ENCODE measurements at regions not wholly inside any gene's neighbourhood (a gene's known extent, or its start where the extent isn't known, plus 50 kb on each side); places are given as distances from the start of the nearest gene placed in this dataset.

- intact Hi-C loops (cut with micrococcal nuclease), result no loop called here
- POLR2A ChIA-PET (ENCODE audit: unreplicated experiment), result no interaction called here
- no peak overlapping the region for H3K27ac ChIP-seq (ENCODE audit: low read length)
- BruUV-seq (replicated peaks), result no TSS peak
- no peak overlapping the region for H3K4me3 ChIP-seq (ENCODE audit: low read length)
- CTCF ChIA-PET, result no interaction called here
- no peaks in the 10 kb centered on the region for H3F3A ChIP-seq (ENCODE audit: low read length, unreplicated experiment)
- no peak overlapping the region for H3K9ac ChIP-seq (ENCODE audit: low read length)
- ATAC-seq, result no peak
- H2AFZ ChIP-seq (ENCODE audit: low read length), result no peak overlapping the region
- no peaks in the 10 kb centered on the region for H3K36me3 ChIP-seq (ENCODE audit: low read depth, low read length)
- no peaks in the 10 kb centered on the region for H3K79me2 ChIP-seq (ENCODE audit: low read length)
- no peaks in the 10 kb centered on the region for H3K4me1 ChIP-seq (ENCODE audit: insufficient read depth, low read length)
- no peaks in the 10 kb centered on the region for H4K20me1 ChIP-seq (ENCODE audit: low read length)
- no peaks in the 10 kb centered on the region for H3K9me3 ChIP-seq (ENCODE audit: low read length)
- H3K27me3 ChIP-seq (ENCODE audit: low read length), result no peaks in the 10 kb centered on the region
- TF ChIP-seq, protein P1, sequence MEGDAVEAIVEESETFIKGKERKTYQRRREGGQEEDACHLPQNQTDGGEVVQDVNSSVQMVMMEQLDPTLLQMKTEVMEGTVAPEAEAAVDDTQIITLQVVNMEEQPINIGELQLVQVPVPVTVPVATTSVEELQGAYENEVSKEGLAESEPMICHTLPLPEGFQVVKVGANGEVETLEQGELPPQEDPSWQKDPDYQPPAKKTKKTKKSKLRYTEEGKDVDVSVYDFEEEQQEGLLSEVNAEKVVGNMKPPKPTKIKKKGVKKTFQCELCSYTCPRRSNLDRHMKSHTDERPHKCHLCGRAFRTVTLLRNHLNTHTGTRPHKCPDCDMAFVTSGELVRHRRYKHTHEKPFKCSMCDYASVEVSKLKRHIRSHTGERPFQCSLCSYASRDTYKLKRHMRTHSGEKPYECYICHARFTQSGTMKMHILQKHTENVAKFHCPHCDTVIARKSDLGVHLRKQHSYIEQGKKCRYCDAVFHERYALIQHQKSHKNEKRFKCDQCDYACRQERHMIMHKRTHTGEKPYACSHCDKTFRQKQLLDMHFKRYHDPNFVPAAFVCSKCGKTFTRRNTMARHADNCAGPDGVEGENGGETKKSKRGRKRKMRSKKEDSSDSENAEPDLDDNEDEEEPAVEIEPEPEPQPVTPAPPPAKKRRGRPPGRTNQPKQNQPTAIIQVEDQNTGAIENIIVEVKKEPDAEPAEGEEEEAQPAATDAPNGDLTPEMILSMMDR (conservative IDR thresholded peaks at IDR 0.05; ENCODE audit: low read depth, low read length), result no peak
- TF ChIP-seq EZH2phosphoT487 (IDR thresholded peaks at IDR 0.05; ENCODE audit: borderline replicate concordance, low read length) (no peak), EZH2 (IDR thresholded peaks at IDR 0.05; ENCODE audit: low read length, unreplicated experiment) (no peak)
- no peak overlapping the region for H3K4me2 ChIP-seq (ENCODE audit: low read length)
- H3K9me2 ChIP-seq (replicated peaks; ENCODE audit: low read length), result no peaks in the 10 kb centered on the region
- DNase-seq, result no peak
Observed at GRCh38 chr5:133889271-133889905, 79.0 kb downstream of the C5orf15 start.

DNA sequence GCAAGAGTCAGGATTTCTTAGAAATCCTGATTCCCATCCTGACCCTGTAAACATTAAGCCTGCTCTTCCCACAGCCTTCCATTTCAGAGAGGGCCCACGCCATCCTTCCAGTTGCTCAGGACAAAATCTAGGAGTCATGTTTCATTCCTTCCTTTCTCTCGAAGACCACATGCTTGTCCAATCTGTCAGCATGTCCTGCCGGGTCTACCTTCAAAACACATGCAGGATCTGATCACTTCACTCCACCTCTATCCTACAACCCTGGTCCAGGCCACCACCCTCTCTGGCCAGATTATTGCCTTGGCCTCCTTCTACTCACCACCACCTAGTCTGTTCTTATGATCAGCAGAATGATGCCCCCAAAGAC lies 79.8 kb downstream of the C5orf15 start:
- H3K4me2 ChIP-seq (ENCODE audit: low read length), result no peak overlapping the region
- DNase-seq, result no peak
- H2AFZ ChIP-seq (ENCODE audit: low read length), result no peak overlapping the region
- H3F3A ChIP-seq (ENCODE audit: low read length, unreplicated experiment), result no peaks in the 10 kb centered on the region
- intact Hi-C loops (cut with micrococcal nuclease), result no loop called here
- no peaks in the 10 kb centered on the region for H3K27me3 ChIP-seq (ENCODE audit: low read length)
- H4K20me1 ChIP-seq (ENCODE audit: low read length), result no peaks in the 10 kb centered on the region
- BruUV-seq (replicated peaks), result no TSS peak
- TF ChIP-seq EZH2phosphoT487 (IDR thresholded peaks at IDR 0.05; ENCODE audit: borderline replicate concordance, low read length) (no peak), EZH2 (IDR thresholded peaks at IDR 0.05; ENCODE audit: low read length, unreplicated experiment) (no peak)
- TF ChIP-seq, protein P1 (conservative IDR thresholded peaks at IDR 0.05; ENCODE audit: low read depth, low read length), result no peak
- H3K9ac ChIP-seq (ENCODE audit: low read length), result no peak overlapping the region
- ChIA-PET CTCF (no interaction called here), POLR2A (ENCODE audit: unreplicated experiment) (no interaction called here)
- H3K79me2 ChIP-seq (ENCODE audit: low read length), result no peaks in the 10 kb centered on the region
- no peaks in the 10 kb centered on the region for H3K36me3 ChIP-seq (ENCODE audit: low read depth, low read length)
- H3K27ac ChIP-seq (ENCODE audit: low read length), result no peak overlapping the region
- H3K4me3 ChIP-seq (ENCODE audit: low read length), result no peak overlapping the region
- ATAC-seq, result no peak
- no peaks in the 10 kb centered on the region for H3K4me1 ChIP-seq (ENCODE audit: insufficient read depth, low read length)
- no peaks in the 10 kb centered on the region for H3K9me3 ChIP-seq (ENCODE audit: low read length)
- H3K9me2 ChIP-seq (replicated peaks; ENCODE audit: low read length), result no peaks in the 10 kb centered on the region

DNA sequence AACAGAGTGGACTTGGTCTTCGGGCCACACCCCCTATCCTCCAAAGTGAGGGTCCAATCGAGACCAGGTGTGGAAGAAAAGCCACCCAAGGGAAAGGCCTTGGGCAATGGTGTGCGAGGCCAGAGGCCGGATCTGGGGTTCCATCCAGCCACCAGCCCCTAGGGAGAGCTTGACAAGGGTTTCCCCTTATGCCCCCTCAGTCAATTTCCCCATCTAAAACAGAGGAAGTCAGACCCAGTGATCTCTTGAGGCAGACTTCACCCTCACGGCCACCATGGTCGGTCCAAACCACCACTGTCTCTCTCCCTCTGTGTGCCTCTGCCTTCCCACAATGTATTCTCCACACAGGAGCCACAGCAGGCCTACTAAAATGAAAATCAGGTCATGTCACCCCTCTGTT lies 82.9 kb downstream of the C5orf15 start:
- no peaks in the 10 kb centered on the region for H3K9me3 ChIP-seq (ENCODE audit: low read length)
- DNase-seq, result no peak
- ChIA-PET POLR2A (ENCODE audit: unreplicated experiment) (no interaction called here), CTCF (no interaction called here)
- H4K20me1 ChIP-seq (ENCODE audit: low read length), result no peaks in the 10 kb centered on the region
- H3K27me3 ChIP-seq (ENCODE audit: low read length), result no peaks in the 10 kb centered on the region
- H3K4me2 ChIP-seq (ENCODE audit: low read length), result no peak overlapping the region
- no peaks in the 10 kb centered on the region for H3K9me2 ChIP-seq (replicated peaks; ENCODE audit: low read length)
- H3K9ac ChIP-seq (ENCODE audit: low read length), result no peak overlapping the region
- no peaks in the 10 kb centered on the region for H3K79me2 ChIP-seq (ENCODE audit: low read length)
- no peak overlapping the region for H2AFZ ChIP-seq (ENCODE audit: low read length)
- no TSS peak for BruUV-seq (replicated peaks)
- no peak overlapping the region for H3K4me3 ChIP-seq (ENCODE audit: low read length)
- H3F3A ChIP-seq (ENCODE audit: low read length, unreplicated experiment), result no peaks in the 10 kb centered on the region
- intact Hi-C loops (cut with micrococcal nuclease), result no loop called here
- no peaks in the 10 kb centered on the region for H3K36me3 ChIP-seq (ENCODE audit: low read depth, low read length)
- H3K4me1 ChIP-seq (ENCODE audit: insufficient read depth, low read length), result no peaks in the 10 kb centered on the region
- TF ChIP-seq, protein P1 (conservative IDR thresholded peaks at IDR 0.05; ENCODE audit: low read depth, low read length), result no peak
- TF ChIP-seq EZH2 (IDR thresholded peaks at IDR 0.05; ENCODE audit: low read length, unreplicated experiment) (no peak), EZH2phosphoT487 (IDR thresholded peaks at IDR 0.05; ENCODE audit: borderline replicate concordance, low read length) (no peak)
- no peak for ATAC-seq
- H3K27ac ChIP-seq (ENCODE audit: low read length), result no peak overlapping the region

All from PC-3 (cell line).